Epidermal melanocyte (primary cell): ENCODE measurements at regions not wholly inside any gene's neighbourhood (a gene's known extent, or its start where the extent isn't known, plus 50 kb on each side); places are given as distances from the start of the nearest gene placed in this dataset.
"Not testable (repeated sequence)": the region's sequence is repeated elsewhere in the genome, so short reads cannot be mapped to it uniquely, and the experiment has no call there.

ENCODE experiments used
- DNase-seq: peaks from one replicate; pipeline ENCODE4 v3.0.0; 2011; ENCODE audit warnings: low spot score; ENCODE audit not compliant: insufficient read length

- no peak for DNase-seq
Measured at GRCh38 chr5:121630402-121630801, 221.3 kb upstream of the FTMT start.

GRCh38 chr5:121634946-121635345, 216.7 kb upstream of the FTMT start:
- no peak for DNase-seq

GRCh38 chr5:121638126-121638525, 213.6 kb upstream of the FTMT start:
- DNase-seq = no peak

GRCh38 chr5:121640298-121640697, 211.4 kb upstream of the FTMT start:
- DNase-seq = no peak

- DNase-seq = no peak
Measured at GRCh38 chr5:121658221-121658620, 193.5 kb upstream of the FTMT start.

- DNase-seq = no peak
Measured at GRCh38 chr5:121660142-121660541, 191.5 kb upstream of the FTMT start.

GRCh38 chr5:121665542-121665941, 186.1 kb upstream of the FTMT start:
- not testable (repeated sequence) for DNase-seq

GRCh38 chr5:121667292-121667691, 184.4 kb upstream of the FTMT start:
- no peak for DNase-seq

GRCh38 chr5:121668635-121669034, 183.0 kb upstream of the FTMT start:
- no peak for DNase-seq

GRCh38 chr5:121671624-121672023, 180.1 kb upstream of the FTMT start:
- no peak for DNase-seq

- DNase-seq = no peak
Measured at GRCh38 chr5:121675924-121676323, 175.8 kb upstream of the FTMT start.

GRCh38 chr5:121681229-121681855, 170.3 kb upstream of the FTMT start:
- DNase-seq = no peak

GRCh38 chr5:121688126-121688525, 163.6 kb upstream of the FTMT start:
- DNase-seq = no peak

- DNase-seq = no peak
Measured at GRCh38 chr5:121688781-121689180, 162.9 kb upstream of the FTMT start.

- DNase-seq = no peak
Measured at GRCh38 chr5:121691478-121691877, 160.2 kb upstream of the FTMT start.

GRCh38 chr5:121692158-121692557, 159.5 kb upstream of the FTMT start:
- no peak for DNase-seq

- DNase-seq = no peak
Measured at GRCh38 chr5:121693864-121694263, 157.8 kb upstream of the FTMT start.

GRCh38 chr5:121695307-121695706, 156.4 kb upstream of the FTMT start:
- no peak for DNase-seq

GRCh38 chr5:121698690-121699089, 153.0 kb upstream of the FTMT start:
- DNase-seq = no peak

GRCh38 chr5:121701731-121702130, 150.0 kb upstream of the FTMT start:
- DNase-seq = no peak

- no peak for DNase-seq
Measured at GRCh38 chr5:121702682-121703081, 149.0 kb upstream of the FTMT start.

- no peak for DNase-seq
Measured at GRCh38 chr5:121704291-121704690, 147.4 kb upstream of the FTMT start.

GRCh38 chr5:121706686-121707085, 145.0 kb upstream of the FTMT start:
- DNase-seq = no peak

- DNase-seq = no peak
Measured at GRCh38 chr5:121707178-121707577, 144.5 kb upstream of the FTMT start.
